Loucy (cell line): ENCODE measurements at regions not wholly inside any gene's neighbourhood (a gene's known extent, or its start where the extent isn't known, plus 50 kb on each side); places are given as distances from the start of the nearest gene placed in this dataset.

ENCODE experiments used
- H2AFZ ChIP-seq: fragments of 200-600 bp; sonication (generic); 2 replicates; pipeline ENCODE4 v1.6.0; 2016; ENCODE audit warnings: antibody characterized with exemption, mild to moderate bottlenecking, low read length, moderate library complexity
- H3F3A ChIP-seq: fragments of 200-600 bp; 2 replicates; pipeline ENCODE4 v1.6.0; 2016; ENCODE audit warnings: antibody characterized with exemption, low read depth, mild to moderate bottlenecking
- H3K27me3 ChIP-seq: fragments of 200-600 bp; sonication (generic); 2 replicates; pipeline ENCODE4 v1.6.1; 2014; ENCODE audit warnings: low read length, mild to moderate bottlenecking; ENCODE audit not compliant: insufficient read depth, poor library complexity, severe bottlenecking
- H3K36me3 ChIP-seq: fragments of 200-600 bp; sonication (generic); 2 replicates; pipeline ENCODE4 v1.6.1; 2016; ENCODE audit warnings: low read length; ENCODE audit not compliant: insufficient read depth
- H3K4me1 ChIP-seq: fragments of 200-600 bp; sonication (generic); 2 replicates; pipeline ENCODE4 v1.5.1; 2014; ENCODE audit warnings: low read length, mild to moderate bottlenecking; ENCODE audit not compliant: insufficient read depth, poor library complexity, severe bottlenecking
- H3K4me2 ChIP-seq: fragments of 200-600 bp; sonication (generic); 2 replicates; pipeline ENCODE4 v1.6.0; 2014; ENCODE audit warnings: antibody characterized with exemption, low read length, low read depth, mild to moderate bottlenecking; ENCODE audit not compliant: poor library complexity, severe bottlenecking
- H3K4me3 ChIP-seq: fragments of 200-600 bp; sonication (generic); 2 replicates; pipeline ENCODE4 v1.5.1; 2014; ENCODE audit warnings: low read length, mild to moderate bottlenecking, mixed read lengths; ENCODE audit not compliant: poor library complexity, severe bottlenecking
- H3K79me2 ChIP-seq: fragments of 200-600 bp; sonication (generic); 2 replicates; pipeline ENCODE4 v1.6.1; 2014; ENCODE audit warnings: low read length; ENCODE audit not compliant: insufficient read depth
- H3K9ac ChIP-seq: fragments of 200-600 bp; sonication (generic); 2 replicates; pipeline ENCODE4 v1.6.0; 2014; ENCODE audit warnings: mild to moderate bottlenecking, low read depth, low read length, moderate library complexity; ENCODE audit not compliant: poor library complexity, severe bottlenecking
- H3K9me2 ChIP-seq: fragments of 200-600 bp; sonication (generic); replicated peaks from 2 replicates; pipeline ENCODE4 v1.6.1; 2016; ENCODE audit warnings: low read depth, low read length, mixed read lengths
- H3K9me3 ChIP-seq: fragments of 200-600 bp; sonication (generic); 2 replicates; pipeline ENCODE4 v1.6.1; 2014; ENCODE audit warnings: mild to moderate bottlenecking, antibody characterized with exemption, low read length, low read depth; ENCODE audit not compliant: insufficient read depth
- H4K20me1 ChIP-seq: fragments of 200-600 bp; sonication (generic); 2 replicates; pipeline ENCODE4 v1.6.0; 2014; ENCODE audit warnings: antibody characterized with exemption, low read length, mild to moderate bottlenecking; ENCODE audit not compliant: insufficient read depth, poor library complexity, severe bottlenecking
- EZH2phosphoT487 ChIP-seq: fragments of 200-600 bp; IDR thresholded peaks from 2 replicates; pipeline ENCODE4 v1.6.1; 2018; ENCODE audit warnings: antibody characterized with exemption, mild to moderate bottlenecking, moderate library complexity, borderline replicate concordance
- TF ChIP-seq, protein P1 (sequence below): fragments of 200-600 bp; sonication (generic); conservative IDR thresholded peaks from 2 replicates; pipeline ENCODE4 v1.5.1; 2014; ENCODE audit warnings: mild to moderate bottlenecking, antibody characterized with exemption, low read length

DNA sequence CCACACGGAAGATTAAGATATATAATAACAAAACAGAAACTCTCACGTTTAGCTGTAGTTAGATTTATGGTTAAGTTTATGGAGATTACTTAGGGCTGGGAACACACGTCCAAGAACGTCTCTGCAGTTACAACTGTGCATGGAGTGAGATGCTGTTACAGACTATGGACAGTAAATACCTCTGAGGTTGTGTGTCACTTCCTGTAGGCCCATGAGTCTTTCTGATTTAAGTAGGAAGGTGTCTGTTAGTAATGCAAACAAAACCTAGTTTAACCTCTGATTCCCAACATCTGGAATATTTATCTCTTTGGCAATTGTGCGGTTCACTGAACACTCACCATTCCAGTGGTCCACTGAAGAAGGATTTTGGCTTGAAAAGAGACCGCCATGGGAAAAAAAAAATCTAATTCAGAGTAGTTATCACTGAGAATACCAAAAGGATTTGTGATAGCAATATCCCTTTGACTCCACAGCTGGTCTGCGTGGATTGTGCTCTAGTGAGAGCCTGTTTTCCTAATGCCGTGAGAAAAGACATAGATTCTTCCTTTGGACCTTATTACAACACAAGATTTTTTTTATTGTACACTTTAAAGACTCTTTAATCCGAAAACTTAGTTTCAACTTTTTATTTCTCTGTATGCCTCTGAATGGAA lies 478.2 kb upstream of the CITED2 start:
- TF ChIP-seq, protein P1, sequence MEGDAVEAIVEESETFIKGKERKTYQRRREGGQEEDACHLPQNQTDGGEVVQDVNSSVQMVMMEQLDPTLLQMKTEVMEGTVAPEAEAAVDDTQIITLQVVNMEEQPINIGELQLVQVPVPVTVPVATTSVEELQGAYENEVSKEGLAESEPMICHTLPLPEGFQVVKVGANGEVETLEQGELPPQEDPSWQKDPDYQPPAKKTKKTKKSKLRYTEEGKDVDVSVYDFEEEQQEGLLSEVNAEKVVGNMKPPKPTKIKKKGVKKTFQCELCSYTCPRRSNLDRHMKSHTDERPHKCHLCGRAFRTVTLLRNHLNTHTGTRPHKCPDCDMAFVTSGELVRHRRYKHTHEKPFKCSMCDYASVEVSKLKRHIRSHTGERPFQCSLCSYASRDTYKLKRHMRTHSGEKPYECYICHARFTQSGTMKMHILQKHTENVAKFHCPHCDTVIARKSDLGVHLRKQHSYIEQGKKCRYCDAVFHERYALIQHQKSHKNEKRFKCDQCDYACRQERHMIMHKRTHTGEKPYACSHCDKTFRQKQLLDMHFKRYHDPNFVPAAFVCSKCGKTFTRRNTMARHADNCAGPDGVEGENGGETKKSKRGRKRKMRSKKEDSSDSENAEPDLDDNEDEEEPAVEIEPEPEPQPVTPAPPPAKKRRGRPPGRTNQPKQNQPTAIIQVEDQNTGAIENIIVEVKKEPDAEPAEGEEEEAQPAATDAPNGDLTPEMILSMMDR = no peak
- TF ChIP-seq EZH2phosphoT487 = no peak
- no peaks in the 10 kb centered on the region for H4K20me1 ChIP-seq
- H3K9me2 ChIP-seq = no peaks in the 10 kb centered on the region
- H3K4me2 ChIP-seq = no peak overlapping the region
- H3K36me3 ChIP-seq = no peaks in the 10 kb centered on the region
- no peaks in the 10 kb centered on the region for H3K79me2 ChIP-seq
- H3K4me3 ChIP-seq = no peak overlapping the region
- H2AFZ ChIP-seq = no peak overlapping the region
- no peaks in the 10 kb centered on the region for H3K9me3 ChIP-seq
- H3K27me3 ChIP-seq = no peaks in the 10 kb centered on the region
- no peaks in the 10 kb centered on the region for H3K4me1 ChIP-seq
- H3K9ac ChIP-seq = no peak overlapping the region
- no peaks in the 10 kb centered on the region for H3F3A ChIP-seq

DNA sequence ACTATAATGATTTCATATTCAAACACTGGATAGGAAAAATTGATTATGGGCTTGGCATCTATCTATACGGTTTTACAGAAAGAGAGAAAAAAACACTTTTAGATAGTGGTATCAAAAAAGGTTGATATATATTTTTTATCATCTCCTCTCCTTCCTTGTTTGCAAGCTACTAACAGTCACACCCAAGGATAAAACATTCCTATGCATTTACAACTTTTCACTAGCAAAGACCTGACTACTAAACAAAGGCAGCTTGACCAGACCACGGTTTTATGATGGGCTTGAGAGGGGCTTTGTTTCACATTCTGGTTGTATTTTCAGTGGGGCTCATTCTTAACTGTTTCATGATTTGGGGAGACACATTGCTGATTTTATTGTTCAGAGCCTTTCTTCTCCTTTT lies 477.6 kb upstream of the CITED2 start:
- H3K4me1 ChIP-seq = no peaks in the 10 kb centered on the region
- TF ChIP-seq, protein P1 = no peak
- TF ChIP-seq EZH2phosphoT487 = no peak
- H3K27me3 ChIP-seq = no peaks in the 10 kb centered on the region
- H3K9ac ChIP-seq = no peak overlapping the region
- no peak overlapping the region for H2AFZ ChIP-seq
- no peaks in the 10 kb centered on the region for H3K36me3 ChIP-seq
- H3K79me2 ChIP-seq = no peaks in the 10 kb centered on the region
- H3K4me3 ChIP-seq = no peak overlapping the region
- H3K4me2 ChIP-seq = no peak overlapping the region
- H4K20me1 ChIP-seq = no peaks in the 10 kb centered on the region
- no peaks in the 10 kb centered on the region for H3K9me2 ChIP-seq
- no peaks in the 10 kb centered on the region for H3F3A ChIP-seq
- H3K9me3 ChIP-seq = no peaks in the 10 kb centered on the region

DNA sequence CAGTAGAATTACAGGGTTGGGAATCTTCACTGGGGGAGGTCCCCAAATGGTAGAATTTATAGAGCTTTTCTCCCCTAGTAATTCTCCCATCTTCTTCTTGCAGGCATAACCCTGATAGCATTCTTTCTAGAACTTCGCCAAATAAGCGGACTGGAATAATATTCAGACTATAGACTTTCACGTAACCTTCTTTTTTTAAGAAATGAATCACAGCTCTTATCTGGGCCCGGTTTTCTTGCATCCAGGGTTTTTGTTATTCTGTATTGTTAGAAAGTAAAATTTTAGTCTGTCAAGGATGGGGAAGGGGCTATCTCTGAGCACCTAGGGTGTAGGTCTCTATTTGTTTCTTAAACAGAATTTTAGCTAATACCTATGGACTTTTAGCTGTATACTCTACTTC lies 476.8 kb upstream of the CITED2 start:
- Histone ChIP-seq H2AFZ (no peak overlapping the region), H3K4me3 (no peak overlapping the region), H3K79me2 (no peaks in the 10 kb centered on the region), H3K9ac (no peak overlapping the region), H4K20me1 (no peaks in the 10 kb centered on the region), H3K27me3 (no peaks in the 10 kb centered on the region), H3K36me3 (no peaks in the 10 kb centered on the region), H3K4me2 (no peak overlapping the region), H3K9me2 (no peaks in the 10 kb centered on the region), H3K9me3 (no peaks in the 10 kb centered on the region), H3F3A (no peaks in the 10 kb centered on the region), H3K4me1 (no peaks in the 10 kb centered on the region)
- TF ChIP-seq, protein P1 = no peak
- no peak for TF ChIP-seq EZH2phosphoT487
